ENCODE measurements at regions not wholly inside any gene's neighbourhood (a gene's known extent, or its start where the extent isn't known, plus 50 kb on each side); places are given as distances from the start of the nearest gene placed in this dataset.
A peak's percentile ranks its signal among the peaks of the same experiment; 100 is the strongest.
"Not testable (repeated sequence)": the region's sequence is repeated elsewhere in the genome, so short reads cannot be mapped to it uniquely, and the experiment has no call there.

DNA sequence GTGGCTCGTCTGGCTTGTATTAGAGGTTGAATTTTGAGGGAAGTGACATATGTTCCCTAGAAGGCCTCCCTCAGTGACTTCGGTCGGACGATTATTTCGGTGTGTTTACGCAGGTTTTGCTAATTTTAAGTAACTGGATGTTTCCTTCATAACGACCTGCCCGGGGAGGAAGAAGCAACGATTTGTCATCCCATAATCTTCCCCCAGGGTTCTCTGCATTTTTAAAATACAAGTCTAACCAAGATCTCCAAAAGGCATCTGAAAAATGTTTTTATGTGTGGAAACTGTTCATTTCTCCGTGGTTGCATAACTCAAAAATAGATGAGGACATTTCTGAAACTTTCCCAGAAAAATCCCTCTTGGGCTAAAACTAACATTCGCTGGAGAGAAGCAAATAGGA lies 195.4 kb downstream of the SHOX start:
- DNase-seq (ENCODE audit: low read depth) = peak; percentile 85
- H3K4me1 ChIP-seq (ENCODE audit: control insufficient read depth, insufficient read depth, low read length) = peaks cover 5% of the 10 kb centered on the region
- H3K9me3 ChIP-seq (ENCODE audit: control insufficient read depth, low read length) = no peaks in the 10 kb centered on the region
- H3K9ac ChIP-seq (ENCODE audit: low read length) = peak overlapping the region; percentile 64
- no peaks in the 10 kb centered on the region for H3K36me3 ChIP-seq (ENCODE audit: control insufficient read depth, insufficient read depth, low read length, severe bottlenecking)
- peak overlapping the region; percentile 25 for H3K4me3 ChIP-seq (ENCODE audit: low read length)
- H3K27me3 ChIP-seq (replicated peaks; ENCODE audit: control insufficient read depth, insufficient read depth, low read length) = no peaks in the 10 kb centered on the region

DNA sequence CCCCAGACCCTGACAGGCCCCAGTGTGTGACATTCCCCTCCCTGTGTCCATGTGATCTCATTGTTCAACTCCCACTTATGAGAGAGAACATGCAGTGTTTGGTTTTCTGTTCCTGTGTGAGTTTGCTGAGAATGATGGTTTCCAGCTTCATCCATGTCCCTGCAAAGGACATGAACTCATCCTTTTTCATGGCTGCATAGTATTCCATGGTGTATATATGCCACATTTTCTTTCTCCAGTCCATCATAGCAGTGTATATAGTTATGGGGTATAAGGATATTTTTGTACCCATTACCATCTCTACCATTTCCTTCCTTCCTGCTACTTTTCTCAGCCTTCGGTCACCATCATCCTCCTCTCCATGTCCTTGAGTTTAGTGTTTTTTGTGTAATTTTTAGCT lies 192.5 kb downstream of the SHOX start:
- H3K9ac ChIP-seq (ENCODE audit: low read length); H3K4me3 ChIP-seq (ENCODE audit: low read length); H3K36me3 ChIP-seq (ENCODE audit: control insufficient read depth, insufficient read depth, low read length, severe bottlenecking); H3K4me1 ChIP-seq (ENCODE audit: control insufficient read depth, insufficient read depth, low read length); H3K9me3 ChIP-seq (ENCODE audit: control insufficient read depth, low read length); H3K27me3 ChIP-seq (replicated peaks; ENCODE audit: control insufficient read depth, insufficient read depth, low read length); DNase-seq (ENCODE audit: low read depth): not testable (repeated sequence)

DNA sequence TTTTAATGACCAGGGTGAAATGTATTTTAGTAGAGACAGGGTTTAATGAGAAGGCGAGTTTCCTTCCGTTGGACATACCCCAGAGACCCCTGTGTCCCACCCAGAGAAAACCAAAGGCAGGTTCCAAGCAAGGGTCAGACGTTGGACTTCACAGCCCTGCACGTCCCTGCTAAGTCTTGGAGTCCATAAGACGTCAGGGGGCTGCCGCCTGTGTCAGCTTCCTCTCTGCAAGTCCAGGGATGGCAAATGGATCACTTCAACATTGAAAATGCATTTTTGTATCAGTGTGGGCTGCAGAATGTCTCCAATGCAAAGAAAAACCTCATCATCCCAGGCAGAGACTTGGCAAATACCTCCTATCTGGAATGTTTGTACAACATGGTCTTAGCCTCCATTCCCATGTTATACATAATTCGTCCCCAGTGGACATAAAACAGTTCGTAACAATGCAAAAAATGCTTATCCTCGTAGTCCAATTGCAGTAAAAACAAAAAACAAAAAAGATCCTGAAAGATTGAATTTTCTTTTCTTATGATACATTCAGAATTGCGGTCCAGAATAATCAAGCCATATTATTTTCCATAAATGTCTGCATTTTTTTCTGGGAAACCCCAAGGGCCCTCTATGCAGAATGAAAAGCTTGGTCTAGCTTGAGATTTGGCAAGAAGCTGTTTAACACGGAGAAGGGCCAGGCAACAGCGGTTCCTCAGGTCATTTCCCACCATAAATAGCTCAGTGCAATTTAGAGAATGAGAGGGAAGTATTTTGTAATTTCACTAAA lies 190.9 kb downstream of the SHOX start:
- Histone ChIP-seq H3K4me3 (ENCODE audit: low read length) (no peak overlapping the region), H3K9me3 (ENCODE audit: control insufficient read depth, low read length) (no peaks in the 10 kb centered on the region), H3K4me1 (ENCODE audit: control insufficient read depth, insufficient read depth, low read length) (peaks cover 3% of the 10 kb centered on the region), H3K36me3 (ENCODE audit: control insufficient read depth, insufficient read depth, low read length, severe bottlenecking) (no peaks in the 10 kb centered on the region), H3K9ac (ENCODE audit: low read length) (no peak overlapping the region), H3K27me3 (replicated peaks; ENCODE audit: control insufficient read depth, insufficient read depth, low read length) (no peaks in the 10 kb centered on the region)
- no peak for DNase-seq (ENCODE audit: low read depth)

DNA sequence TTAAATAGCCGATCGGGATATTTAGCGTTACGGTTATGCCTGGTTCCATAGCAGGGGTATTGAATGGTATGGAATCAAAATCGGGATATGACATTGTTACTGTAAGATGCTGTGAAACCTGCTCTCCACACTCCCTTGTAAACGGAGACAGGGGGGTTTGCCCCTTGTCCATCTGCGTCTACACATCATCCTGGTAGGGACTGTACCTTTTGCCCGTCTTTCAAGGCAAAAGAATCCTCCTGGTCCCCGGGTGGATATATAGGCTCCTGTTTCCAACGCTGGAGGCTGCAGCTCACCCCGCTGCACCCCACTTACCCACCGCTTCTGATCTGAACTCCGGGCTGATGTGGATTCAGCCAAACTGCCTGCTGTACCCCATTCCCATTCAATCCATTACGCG lies 189.1 kb downstream of the SHOX start:
- Histone ChIP-seq H3K9ac (ENCODE audit: low read length) (no peak overlapping the region), H3K4me3 (ENCODE audit: low read length) (no peak overlapping the region), H3K36me3 (ENCODE audit: control insufficient read depth, insufficient read depth, low read length, severe bottlenecking) (no peaks in the 10 kb centered on the region), H3K9me3 (ENCODE audit: control insufficient read depth, low read length) (peaks cover 3% of the 10 kb centered on the region), H3K4me1 (ENCODE audit: control insufficient read depth, insufficient read depth, low read length) (no peaks in the 10 kb centered on the region), H3K27me3 (replicated peaks; ENCODE audit: control insufficient read depth, insufficient read depth, low read length) (no peaks in the 10 kb centered on the region)
- no peak for DNase-seq (ENCODE audit: low read depth)

DNA sequence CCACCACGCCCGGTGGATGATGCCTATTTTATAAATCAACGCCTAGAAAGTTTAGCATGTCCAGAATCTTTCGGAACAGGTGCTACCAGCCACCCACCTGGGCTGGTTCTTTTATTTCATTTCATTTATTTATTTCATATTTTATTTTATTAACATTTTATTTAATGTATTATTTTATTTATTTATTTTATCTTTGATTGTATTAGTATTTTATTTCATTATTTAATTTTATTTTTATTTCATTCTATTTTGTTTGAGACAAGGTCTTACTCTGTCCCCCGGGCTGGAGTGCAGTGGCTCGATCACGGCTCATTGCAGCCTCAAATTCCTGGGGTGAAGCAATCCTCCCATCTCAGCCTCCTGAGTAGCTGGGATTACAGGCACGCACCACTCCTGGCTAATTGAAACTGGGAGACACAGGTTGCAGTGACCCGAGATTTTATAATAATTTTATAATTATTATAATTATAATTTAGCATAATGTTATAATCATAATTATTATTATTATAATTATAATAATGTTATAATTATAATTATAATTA lies 187.2 kb downstream of the SHOX start:
- DNase-seq (ENCODE audit: low read depth) = no peak
- Histone ChIP-seq H3K36me3 (ENCODE audit: control insufficient read depth, insufficient read depth, low read length, severe bottlenecking) (no peaks in the 10 kb centered on the region), H3K27me3 (replicated peaks; ENCODE audit: control insufficient read depth, insufficient read depth, low read length) (no peaks in the 10 kb centered on the region), H3K4me1 (ENCODE audit: control insufficient read depth, insufficient read depth, low read length) (no peaks in the 10 kb centered on the region), H3K4me3 (ENCODE audit: low read length) (no peak overlapping the region), H3K9me3 (ENCODE audit: control insufficient read depth, low read length) (peaks cover 3% of the 10 kb centered on the region), H3K9ac (ENCODE audit: low read length) (no peak overlapping the region)

DNA sequence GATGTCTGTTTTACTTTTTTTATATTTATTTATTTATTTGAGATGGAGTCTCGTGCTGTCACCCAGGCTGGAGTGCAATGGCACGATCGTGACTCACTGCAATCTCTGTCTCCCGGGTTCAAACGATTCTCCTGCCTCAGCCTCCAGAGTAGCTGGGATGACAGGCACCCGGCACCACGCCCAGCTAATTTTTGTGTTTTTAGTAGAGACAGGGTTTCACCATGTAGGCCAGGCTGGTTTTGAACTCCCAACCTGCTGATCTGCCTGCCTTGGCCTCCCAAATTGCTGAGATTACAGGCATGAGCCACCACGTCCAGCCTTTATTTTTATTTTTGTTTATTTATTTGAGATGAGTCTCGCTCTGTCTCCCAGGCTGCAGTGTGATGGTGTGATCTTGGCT lies 186.6 kb downstream of the SHOX start:
- not testable (repeated sequence) for H3K4me1 ChIP-seq (ENCODE audit: control insufficient read depth, insufficient read depth, low read length); H3K9me3 ChIP-seq (ENCODE audit: control insufficient read depth, low read length); H3K27me3 ChIP-seq (replicated peaks; ENCODE audit: control insufficient read depth, insufficient read depth, low read length); DNase-seq (ENCODE audit: low read depth); H3K36me3 ChIP-seq (ENCODE audit: control insufficient read depth, insufficient read depth, low read length, severe bottlenecking); H3K9ac ChIP-seq (ENCODE audit: low read length); H3K4me3 ChIP-seq (ENCODE audit: low read length)

DNA sequence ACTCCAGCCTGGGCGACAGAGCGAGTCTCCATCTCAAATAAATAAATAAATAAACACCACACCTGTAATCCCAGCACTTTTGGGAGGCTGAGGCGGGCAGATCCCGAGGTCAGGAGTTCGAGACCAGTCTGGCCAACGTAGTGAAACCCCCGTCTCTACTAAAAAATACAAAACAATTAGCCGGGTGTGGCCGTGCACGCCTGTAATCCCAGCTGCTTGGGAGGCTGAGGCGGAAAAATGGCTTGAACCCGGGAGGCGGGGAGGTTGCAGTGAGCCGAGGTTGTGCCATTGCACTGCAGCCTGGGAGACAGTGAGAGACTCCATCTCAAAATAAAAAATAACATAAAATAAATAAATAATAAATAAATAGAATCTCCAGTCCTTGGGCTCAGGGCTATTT lies 185.8 kb downstream of the SHOX start:
- no peaks in the 10 kb centered on the region for H3K27me3 ChIP-seq (replicated peaks; ENCODE audit: control insufficient read depth, insufficient read depth, low read length)
- no peaks in the 10 kb centered on the region for H3K4me1 ChIP-seq (ENCODE audit: control insufficient read depth, insufficient read depth, low read length)
- no peak overlapping the region for H3K9ac ChIP-seq (ENCODE audit: low read length)
- no peaks in the 10 kb centered on the region for H3K36me3 ChIP-seq (ENCODE audit: control insufficient read depth, insufficient read depth, low read length, severe bottlenecking)
- peaks cover 3% of the 10 kb centered on the region for H3K9me3 ChIP-seq (ENCODE audit: control insufficient read depth, low read length)
- no peak for DNase-seq (ENCODE audit: low read depth)
- no peak overlapping the region for H3K4me3 ChIP-seq (ENCODE audit: low read length)

DNA sequence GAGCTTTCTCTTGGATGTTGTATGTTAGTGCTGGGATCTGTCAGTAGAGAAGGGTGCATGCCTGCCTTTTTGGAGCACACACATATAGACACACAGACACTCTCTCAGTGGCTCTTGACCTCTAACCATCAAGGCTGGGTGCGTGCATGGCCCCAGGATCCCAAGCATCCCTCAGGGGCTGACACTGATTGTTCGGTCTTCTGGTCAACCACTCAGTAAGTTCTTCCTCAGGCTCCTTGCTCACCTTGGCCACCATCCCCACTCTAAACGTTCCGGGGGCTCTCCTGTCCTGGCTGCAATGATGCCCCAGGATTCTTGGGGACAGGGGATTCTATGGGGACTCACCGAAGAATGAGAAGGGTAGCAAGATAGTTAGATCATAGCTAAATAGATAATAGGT lies 179.6 kb downstream of the SHOX start:
- Histone ChIP-seq H3K9ac (ENCODE audit: low read length) (no peak overlapping the region), H3K4me1 (ENCODE audit: control insufficient read depth, insufficient read depth, low read length) (no peaks in the 10 kb centered on the region), H3K4me3 (ENCODE audit: low read length) (no peak overlapping the region), H3K36me3 (ENCODE audit: control insufficient read depth, insufficient read depth, low read length, severe bottlenecking) (no peaks in the 10 kb centered on the region), H3K27me3 (replicated peaks; ENCODE audit: control insufficient read depth, insufficient read depth, low read length) (no peaks in the 10 kb centered on the region), H3K9me3 (ENCODE audit: control insufficient read depth, low read length) (no peaks in the 10 kb centered on the region)
- DNase-seq (ENCODE audit: low read depth) = no peak

DNA sequence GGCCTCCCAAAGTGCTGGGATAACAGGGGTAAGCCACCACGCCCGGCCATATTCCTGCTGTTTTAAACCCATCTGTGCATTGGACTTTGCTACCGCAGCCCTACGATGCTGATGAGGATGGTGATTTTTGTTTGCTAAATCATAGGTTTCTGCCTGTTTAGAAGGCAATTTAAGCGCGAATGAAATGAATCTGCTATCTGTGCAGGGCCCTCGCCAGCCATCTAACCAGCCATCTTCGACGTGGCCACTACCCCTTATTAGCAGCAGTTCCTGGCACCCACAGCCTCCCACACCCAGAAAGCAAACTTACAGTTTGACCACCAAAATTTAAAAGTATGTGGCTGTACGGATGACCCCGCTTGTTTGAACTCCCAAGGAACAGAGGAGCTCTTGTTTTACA lies 178.5 kb downstream of the SHOX start:
- Histone ChIP-seq H3K36me3 (ENCODE audit: control insufficient read depth, insufficient read depth, low read length, severe bottlenecking) (no peaks in the 10 kb centered on the region), H3K9me3 (ENCODE audit: control insufficient read depth, low read length) (no peaks in the 10 kb centered on the region), H3K9ac (ENCODE audit: low read length) (no peak overlapping the region), H3K4me3 (ENCODE audit: low read length) (no peak overlapping the region), H3K4me1 (ENCODE audit: control insufficient read depth, insufficient read depth, low read length) (no peaks in the 10 kb centered on the region), H3K27me3 (replicated peaks; ENCODE audit: control insufficient read depth, insufficient read depth, low read length) (no peaks in the 10 kb centered on the region)
- no peak for DNase-seq (ENCODE audit: low read depth)

DNA sequence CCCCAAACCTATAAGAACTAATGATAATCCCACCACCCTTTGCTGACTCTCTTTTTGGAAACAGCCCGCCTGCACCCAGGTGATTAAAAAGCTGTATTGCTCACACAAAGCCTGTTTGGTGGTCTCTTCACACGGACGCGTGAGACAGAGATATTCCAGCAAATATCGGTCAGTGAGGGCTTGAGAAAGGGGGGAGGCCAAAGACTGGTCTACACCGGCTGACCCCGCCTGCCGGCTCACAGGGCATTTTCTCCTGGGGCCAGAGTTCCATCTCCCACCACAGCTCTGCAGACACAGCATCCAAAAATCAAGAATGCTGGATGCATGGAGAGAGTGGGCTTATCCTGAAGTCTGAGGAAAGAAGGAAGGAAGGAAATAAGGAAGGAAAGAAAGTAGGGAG lies 176.0 kb downstream of the SHOX start:
- H3K4me1 ChIP-seq (ENCODE audit: control insufficient read depth, insufficient read depth, low read length) = no peaks in the 10 kb centered on the region
- no peak for DNase-seq (ENCODE audit: low read depth)
- H3K4me3 ChIP-seq (ENCODE audit: low read length) = no peak overlapping the region
- H3K9me3 ChIP-seq (ENCODE audit: control insufficient read depth, low read length) = no peaks in the 10 kb centered on the region
- H3K27me3 ChIP-seq (replicated peaks; ENCODE audit: control insufficient read depth, insufficient read depth, low read length) = no peaks in the 10 kb centered on the region
- H3K36me3 ChIP-seq (ENCODE audit: control insufficient read depth, insufficient read depth, low read length, severe bottlenecking) = no peaks in the 10 kb centered on the region
- no peak overlapping the region for H3K9ac ChIP-seq (ENCODE audit: low read length)

DNA sequence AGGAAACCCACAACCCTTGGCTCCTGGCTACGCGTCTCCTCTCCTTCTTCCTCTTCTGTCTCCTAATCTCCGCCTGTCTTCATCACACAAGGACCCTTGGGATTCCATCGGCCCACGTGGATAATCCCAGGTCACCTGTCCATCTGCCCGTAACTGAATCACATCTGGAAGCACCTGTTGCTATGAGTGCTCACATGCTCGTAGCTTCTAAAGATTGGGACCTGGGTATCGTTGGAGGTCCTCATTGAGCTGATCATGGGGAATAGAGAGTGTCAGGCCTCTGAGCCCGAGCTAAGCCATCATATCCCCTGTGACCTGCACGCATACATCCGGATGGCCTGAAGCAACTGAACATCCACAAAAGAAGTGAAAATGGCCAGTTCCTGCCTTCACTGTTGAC lies 175.4 kb downstream of the SHOX start:
- Histone ChIP-seq H3K4me1 (ENCODE audit: control insufficient read depth, insufficient read depth, low read length) (no peaks in the 10 kb centered on the region), H3K4me3 (ENCODE audit: low read length) (no peak overlapping the region), H3K36me3 (ENCODE audit: control insufficient read depth, insufficient read depth, low read length, severe bottlenecking) (no peaks in the 10 kb centered on the region), H3K27me3 (replicated peaks; ENCODE audit: control insufficient read depth, insufficient read depth, low read length) (no peaks in the 10 kb centered on the region), H3K9ac (ENCODE audit: low read length) (no peak overlapping the region), H3K9me3 (ENCODE audit: control insufficient read depth, low read length) (no peaks in the 10 kb centered on the region)
- no peak for DNase-seq (ENCODE audit: low read depth)
